DOHH2 (cell line): ENCODE measurements at regions not wholly inside any gene's neighbourhood (a gene's known extent, or its start where the extent isn't known, plus 50 kb on each side); places are given as distances from the start of the nearest gene placed in this dataset.

Experiments
- H3F3A ChIP-seq: fragments of 200-600 bp; sonication (generic), shearing (Covaris generic); 2 replicates; pipeline ENCODE4 v1.6.0; 2016; ENCODE audit warnings: antibody characterized with exemption, mild to moderate bottlenecking; ENCODE audit not compliant: control insufficient read depth, insufficient read depth
- H3K27ac ChIP-seq: fragments of 200-600 bp; sonication (generic); 2 replicates; pipeline ENCODE4 v1.5.1; 2014; ENCODE audit warnings: low read depth, mild to moderate bottlenecking, low read length, moderate library complexity
- H3K27me3 ChIP-seq: fragments of 200-600 bp; sonication (generic); 2 replicates; pipeline ENCODE4 v1.6.1; 2014; ENCODE audit warnings: mild to moderate bottlenecking, low read length, mixed read lengths; ENCODE audit not compliant: control insufficient read depth
- H3K36me3 ChIP-seq: fragments of 200-600 bp; sonication (generic); 2 replicates; pipeline ENCODE4 v1.6.1; 2014; ENCODE audit warnings: mild to moderate bottlenecking, low read length, moderate library complexity, mixed read lengths; ENCODE audit not compliant: control insufficient read depth
- H3K4me1 ChIP-seq: fragments of 200-600 bp; sonication (generic); 2 replicates; pipeline ENCODE4 v1.6.1; 2014; ENCODE audit warnings: mild to moderate bottlenecking, low read length, mixed read lengths; ENCODE audit not compliant: control insufficient read depth
- H3K4me2 ChIP-seq: fragments of 200-600 bp; sonication (generic); 2 replicates; pipeline ENCODE4 v1.6.0; 2014; ENCODE audit warnings: mild to moderate bottlenecking, low read length, moderate library complexity
- H3K4me3 ChIP-seq: fragments of 200-600 bp; sonication (generic); 2 replicates; pipeline ENCODE4 v1.5.1; 2014; ENCODE audit warnings: mild to moderate bottlenecking, low read length, mixed read lengths
- H3K79me2 ChIP-seq: fragments of 200-600 bp; sonication (generic); 2 replicates; pipeline ENCODE4 v1.6.1; 2014; ENCODE audit warnings: mild to moderate bottlenecking, low read length, mixed read lengths; ENCODE audit not compliant: control insufficient read depth
- H3K9me2 ChIP-seq: fragments of 200-600 bp; sonication (generic); replicated peaks from 2 replicates; pipeline ENCODE4 v1.6.1; 2014; ENCODE audit warnings: mild to moderate bottlenecking, low read length, mixed read lengths; ENCODE audit not compliant: control insufficient read depth
- H3K9me3 ChIP-seq: fragments of 200-600 bp; sonication (generic); 2 replicates; pipeline ENCODE4 v1.6.1; 2014; ENCODE audit warnings: antibody characterized with exemption, low read length, mixed read lengths; ENCODE audit not compliant: control insufficient read depth, insufficient read depth
- H4K20me1 ChIP-seq: fragments of 200-600 bp; sonication (generic); 2 replicates; pipeline ENCODE4 v1.6.0; 2014; ENCODE audit warnings: low read depth, mild to moderate bottlenecking, antibody characterized with exemption, low read length, moderate library complexity; ENCODE audit not compliant: control insufficient read depth, insufficient read depth
- EZH2phosphoT487 ChIP-seq: fragments of 200-600 bp; sonication (generic); IDR thresholded peaks from 2 replicates; pipeline ENCODE4 v1.6.1; 2017; ENCODE audit warnings: borderline replicate concordance, mild to moderate bottlenecking, antibody characterized with exemption, low read length, moderate library complexity, mixed read lengths
- TF ChIP-seq, protein P1 (sequence below): fragments of 200-600 bp; sonication (generic); IDR thresholded peaks from one replicate; pipeline ENCODE4 v1.5.1; 2014; ENCODE audit warnings: antibody characterized with exemption, mild to moderate bottlenecking, low read depth, low read length; ENCODE audit not compliant: poor library complexity, severe bottlenecking

DNA sequence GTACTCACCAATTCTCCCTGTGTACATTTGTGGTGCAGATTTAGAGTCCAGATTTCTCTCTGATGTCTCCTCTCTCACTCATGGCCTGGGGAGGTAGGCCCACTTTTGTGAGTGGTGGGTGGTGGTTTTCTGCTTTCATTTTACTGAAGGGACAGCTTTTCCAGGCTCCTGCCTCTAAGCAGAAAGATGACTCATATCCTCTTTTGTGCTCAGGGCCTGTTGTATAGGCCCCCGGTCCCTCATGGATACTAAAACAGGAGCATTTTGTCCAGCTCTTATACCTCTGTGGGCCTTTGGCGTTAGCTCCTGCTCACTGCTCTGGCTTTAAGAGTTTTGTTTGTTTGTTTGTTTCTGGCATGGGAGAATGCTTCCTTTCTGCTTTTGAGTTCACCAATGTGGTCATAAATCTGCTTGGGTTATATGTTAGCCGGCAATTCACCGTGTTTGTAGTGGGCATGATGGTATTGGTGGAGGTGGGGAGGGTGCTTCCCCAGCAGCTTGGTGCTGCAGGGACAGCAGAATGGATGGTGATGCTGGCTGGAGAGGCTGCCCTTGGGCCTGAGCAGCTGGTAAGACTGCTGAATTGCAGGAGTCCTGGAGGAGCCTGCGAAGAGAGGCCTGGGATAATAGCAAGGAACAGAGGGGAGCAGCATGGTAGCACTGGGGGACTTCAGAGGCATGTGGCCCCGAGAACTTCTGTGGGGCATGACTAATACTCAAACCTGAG is 468.7 kb downstream of the RPS24 start:
- H3K4me2 ChIP-seq = no peak overlapping the region
- no peaks in the 10 kb centered on the region for H3K36me3 ChIP-seq
- no peak overlapping the region for H3K27ac ChIP-seq
- peaks cover 14% of the 10 kb centered on the region for H3K27me3 ChIP-seq
- no peaks in the 10 kb centered on the region for H3K9me3 ChIP-seq
- no peaks in the 10 kb centered on the region for H4K20me1 ChIP-seq
- no peaks in the 10 kb centered on the region for H3F3A ChIP-seq
- no peaks in the 10 kb centered on the region for H3K4me1 ChIP-seq
- no peak overlapping the region for H3K4me3 ChIP-seq
- TF ChIP-seq, protein P1, sequence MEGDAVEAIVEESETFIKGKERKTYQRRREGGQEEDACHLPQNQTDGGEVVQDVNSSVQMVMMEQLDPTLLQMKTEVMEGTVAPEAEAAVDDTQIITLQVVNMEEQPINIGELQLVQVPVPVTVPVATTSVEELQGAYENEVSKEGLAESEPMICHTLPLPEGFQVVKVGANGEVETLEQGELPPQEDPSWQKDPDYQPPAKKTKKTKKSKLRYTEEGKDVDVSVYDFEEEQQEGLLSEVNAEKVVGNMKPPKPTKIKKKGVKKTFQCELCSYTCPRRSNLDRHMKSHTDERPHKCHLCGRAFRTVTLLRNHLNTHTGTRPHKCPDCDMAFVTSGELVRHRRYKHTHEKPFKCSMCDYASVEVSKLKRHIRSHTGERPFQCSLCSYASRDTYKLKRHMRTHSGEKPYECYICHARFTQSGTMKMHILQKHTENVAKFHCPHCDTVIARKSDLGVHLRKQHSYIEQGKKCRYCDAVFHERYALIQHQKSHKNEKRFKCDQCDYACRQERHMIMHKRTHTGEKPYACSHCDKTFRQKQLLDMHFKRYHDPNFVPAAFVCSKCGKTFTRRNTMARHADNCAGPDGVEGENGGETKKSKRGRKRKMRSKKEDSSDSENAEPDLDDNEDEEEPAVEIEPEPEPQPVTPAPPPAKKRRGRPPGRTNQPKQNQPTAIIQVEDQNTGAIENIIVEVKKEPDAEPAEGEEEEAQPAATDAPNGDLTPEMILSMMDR = no peak
- no peak for TF ChIP-seq EZH2phosphoT487
- H3K79me2 ChIP-seq = no peaks in the 10 kb centered on the region
- no peaks in the 10 kb centered on the region for H3K9me2 ChIP-seq

DNA sequence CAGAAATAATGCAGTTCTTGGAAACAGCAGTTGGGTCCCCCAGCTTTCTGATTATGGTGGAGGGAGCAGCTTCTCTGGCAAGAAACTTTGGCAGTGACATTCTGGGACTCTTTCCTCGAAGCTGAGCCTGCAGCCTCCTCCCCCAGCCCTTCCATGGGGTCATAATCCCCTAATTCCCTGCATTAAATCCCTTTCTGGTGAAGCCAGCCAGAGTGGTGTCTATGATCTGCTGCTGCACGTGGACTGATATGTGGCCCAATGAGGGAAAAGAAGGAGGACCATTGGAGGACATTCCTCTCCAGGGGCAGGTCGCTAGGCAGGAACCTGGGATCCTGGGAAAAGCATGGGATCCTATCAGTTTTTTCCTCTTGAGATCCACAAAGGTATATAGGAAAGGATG is 470.5 kb downstream of the RPS24 start:
- no peaks in the 10 kb centered on the region for H3F3A ChIP-seq
- no peaks in the 10 kb centered on the region for H4K20me1 ChIP-seq
- H3K4me3 ChIP-seq = no peak overlapping the region
- H3K4me1 ChIP-seq = no peaks in the 10 kb centered on the region
- H3K4me2 ChIP-seq = no peak overlapping the region
- H3K9me2 ChIP-seq = no peaks in the 10 kb centered on the region
- H3K27ac ChIP-seq = no peak overlapping the region
- H3K36me3 ChIP-seq = no peaks in the 10 kb centered on the region
- H3K27me3 ChIP-seq = peaks cover 11% of the 10 kb centered on the region
- TF ChIP-seq, protein P1 = no peak
- no peak for TF ChIP-seq EZH2phosphoT487
- no peaks in the 10 kb centered on the region for H3K79me2 ChIP-seq
- H3K9me3 ChIP-seq = no peaks in the 10 kb centered on the region

GRCh38 chr10:78505657-78506056 is 472.0 kb downstream of the RPS24 start:
- Histone ChIP-seq H4K20me1 (no peaks in the 10 kb centered on the region), H3K9me2 (no peaks in the 10 kb centered on the region)

More at GRCh38 chr10:78505657-78506056, 472.0 kb downstream of the RPS24 start:
- Histone ChIP-seq H3K4me1 (no peaks in the 10 kb centered on the region), H3F3A (no peaks in the 10 kb centered on the region), H3K27me3 (peaks cover 11% of the 10 kb centered on the region), H3K4me3 (no peak overlapping the region), H3K36me3 (no peaks in the 10 kb centered on the region), H3K79me2 (no peaks in the 10 kb centered on the region), H3K27ac (no peak overlapping the region), H3K4me2 (no peak overlapping the region), H3K9me3 (no peaks in the 10 kb centered on the region)
- TF ChIP-seq, protein P1 = no peak
- no peak for TF ChIP-seq EZH2phosphoT487
